CD4-positive, alpha-beta T cell treated with Interleukin-6 for 4 hours (primary cell): ENCODE measurements at regions not wholly inside any gene's neighbourhood (a gene's known extent, or its start where the extent isn't known, plus 50 kb on each side); places are given as distances from the start of the nearest gene placed in this dataset.
"Not testable (repeated sequence)": the region's sequence is repeated elsewhere in the genome, so short reads cannot be mapped to it uniquely, and the experiment has no call there.

ENCODE experiments used
- DNase-seq: peaks from one replicate; pipeline ENCODE4 v3.0.0-alpha.2; 2020; ENCODE audit warnings: mixed read lengths

GRCh38 chr15:20473465-20473864 is 68.1 kb downstream of the GOLGA6L6 start:
- DNase-seq, result not testable (repeated sequence)

GRCh38 chr15:20472983-20473382 is 68.6 kb downstream of the GOLGA6L6 start:
- not testable (repeated sequence) for DNase-seq

GRCh38 chr15:20470810-20471209 is 70.8 kb downstream of the GOLGA6L6 start:
- not testable (repeated sequence) for DNase-seq

- not testable (repeated sequence) for DNase-seq
Measured at GRCh38 chr15:20441138-20441537, 100.5 kb downstream of the GOLGA6L6 start.

- DNase-seq, result not testable (repeated sequence)
Measured at GRCh38 chr15:20440390-20440789, 101.2 kb downstream of the GOLGA6L6 start.

- DNase-seq, result not testable (repeated sequence)
Measured at GRCh38 chr15:20439111-20439510, 102.5 kb downstream of the GOLGA6L6 start.

GRCh38 chr15:20438255-20438654 is 103.3 kb downstream of the GOLGA6L6 start:
- DNase-seq, result not testable (repeated sequence)

GRCh38 chr15:20433468-20433867 is 108.1 kb downstream of the GOLGA6L6 start:
- DNase-seq, result not testable (repeated sequence)

- not testable (repeated sequence) for DNase-seq
Measured at GRCh38 chr15:20430495-20430894, 111.1 kb downstream of the GOLGA6L6 start.

- not testable (repeated sequence) for DNase-seq
Measured at GRCh38 chr15:20420710-20421109, 120.9 kb downstream of the GOLGA6L6 start.

GRCh38 chr15:20416618-20417017 is 125.0 kb downstream of the GOLGA6L6 start:
- DNase-seq, result not testable (repeated sequence)

- not testable (repeated sequence) for DNase-seq
Measured at GRCh38 chr15:20409667-20410198, 131.9 kb downstream of the GOLGA6L6 start.

GRCh38 chr15:20409247-20409646 is 132.4 kb downstream of the GOLGA6L6 start:
- DNase-seq, result no peak

- DNase-seq, result no peak
Measured at GRCh38 chr15:20407553-20407952, 134.0 kb downstream of the GOLGA6L6 start.

GRCh38 chr15:20404571-20404970 is 137.0 kb downstream of the GOLGA6L6 start:
- DNase-seq, result not testable (repeated sequence)

- DNase-seq, result not testable (repeated sequence)
Measured at GRCh38 chr15:20402586-20402985, 139.0 kb downstream of the GOLGA6L6 start.

- DNase-seq, result not testable (repeated sequence)
Measured at GRCh38 chr15:20401058-20401457, 140.5 kb downstream of the GOLGA6L6 start.

GRCh38 chr15:20398680-20399079 is 142.9 kb downstream of the GOLGA6L6 start:
- not testable (repeated sequence) for DNase-seq

GRCh38 chr15:20388161-20388560 is 153.4 kb downstream of the GOLGA6L6 start:
- not testable (repeated sequence) for DNase-seq

- DNase-seq, result no peak
Measured at GRCh38 chr15:20386198-20386597, 155.4 kb downstream of the GOLGA6L6 start.

GRCh38 chr15:20380199-20380598 is 161.4 kb downstream of the GOLGA6L6 start:
- not testable (repeated sequence) for DNase-seq

- DNase-seq, result no peak
Measured at GRCh38 chr15:20376872-20377271, 164.7 kb downstream of the GOLGA6L6 start.

- DNase-seq, result not testable (repeated sequence)
Measured at GRCh38 chr15:20372416-20372815, 169.2 kb downstream of the GOLGA6L6 start.

- no peak for DNase-seq
Measured at GRCh38 chr15:20369500-20369899, 172.1 kb downstream of the GOLGA6L6 start.

- no peak for DNase-seq
Measured at GRCh38 chr15:20368974-20369373, 172.6 kb downstream of the GOLGA6L6 start.
